ENCODE measurements at regions not wholly inside any gene's neighbourhood (a gene's known extent, or its start where the extent isn't known, plus 50 kb on each side); places are given as distances from the start of the nearest gene placed in this dataset.

- DNase-seq (ENCODE audit: low read depth in 4 of 4, low spot score in 2 of 4), result no peak
Observed at GRCh38 chr2:226680719-226681118, 118.9 kb downstream of the IRS1 start.

DNA sequence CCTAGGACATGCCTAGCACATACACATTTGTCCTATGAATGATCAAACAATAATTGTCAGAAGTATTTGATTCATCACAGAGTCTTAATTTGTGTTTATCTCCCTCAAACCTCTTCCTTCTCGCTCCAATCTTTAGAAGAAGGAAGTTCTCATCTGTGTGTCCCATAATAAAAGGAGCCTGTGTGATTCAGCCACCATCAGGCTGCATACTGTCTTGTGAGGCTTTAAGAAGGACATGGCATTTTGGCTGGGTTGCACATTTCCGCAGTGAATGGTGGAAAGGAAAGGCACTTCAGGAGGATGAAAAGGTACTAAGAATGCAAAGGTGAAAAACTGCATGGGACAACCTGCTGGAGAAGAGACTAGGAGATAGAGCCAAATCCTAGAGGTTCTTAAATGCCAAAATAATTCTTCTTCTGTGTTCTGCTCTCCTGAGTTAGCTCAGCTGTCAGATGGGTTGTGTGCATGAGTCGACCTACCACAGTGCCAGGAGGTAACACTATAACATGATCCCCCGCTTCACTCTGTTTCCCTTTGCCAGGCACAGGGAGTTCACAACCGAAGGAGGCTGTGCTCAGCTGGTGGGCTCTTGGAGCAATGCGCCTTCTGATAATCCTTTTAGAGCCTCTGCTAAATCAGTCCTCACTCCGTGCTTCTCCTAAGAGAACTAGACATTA is 120.1 kb downstream of the IRS1 start:
- DNase-seq (ENCODE audit: low read depth in 4 of 4, low spot score in 2 of 4), result no peak

- no peak for DNase-seq (ENCODE audit: low read depth in 4 of 4, low spot score in 2 of 4)
Observed at GRCh38 chr2:226678422-226678821, 121.2 kb downstream of the IRS1 start.

- no peak for DNase-seq (ENCODE audit: low read depth in 4 of 4, low spot score in 2 of 4)
Observed at GRCh38 chr2:226677080-226677479, 122.5 kb downstream of the IRS1 start.

GRCh38 chr2:226676618-226677017 is 123.0 kb downstream of the IRS1 start:
- no peak for DNase-seq (ENCODE audit: low read depth in 4 of 4, low spot score in 2 of 4)

DNA sequence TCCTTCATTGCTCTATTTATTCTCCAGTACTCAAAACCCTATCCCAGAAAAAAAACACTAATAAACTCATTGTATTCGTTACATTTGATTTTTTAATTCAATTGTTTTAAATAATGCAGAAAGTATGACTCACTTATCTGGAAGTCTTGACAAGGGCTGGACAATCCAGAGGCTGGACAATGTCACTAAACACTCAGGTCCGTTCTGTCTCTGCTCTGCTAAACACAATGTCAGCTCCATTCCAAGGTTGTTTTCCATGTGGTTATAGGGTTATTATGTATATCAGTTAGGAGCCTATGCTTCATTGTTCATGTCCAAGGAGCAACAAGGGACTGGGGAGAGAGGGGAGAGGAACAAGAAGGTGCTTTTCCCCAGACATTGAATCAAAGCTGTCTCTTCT is 125.5 kb downstream of the IRS1 start:
- no peak for DNase-seq (ENCODE audit: low read depth in 4 of 4, low spot score in 2 of 4)

DNA sequence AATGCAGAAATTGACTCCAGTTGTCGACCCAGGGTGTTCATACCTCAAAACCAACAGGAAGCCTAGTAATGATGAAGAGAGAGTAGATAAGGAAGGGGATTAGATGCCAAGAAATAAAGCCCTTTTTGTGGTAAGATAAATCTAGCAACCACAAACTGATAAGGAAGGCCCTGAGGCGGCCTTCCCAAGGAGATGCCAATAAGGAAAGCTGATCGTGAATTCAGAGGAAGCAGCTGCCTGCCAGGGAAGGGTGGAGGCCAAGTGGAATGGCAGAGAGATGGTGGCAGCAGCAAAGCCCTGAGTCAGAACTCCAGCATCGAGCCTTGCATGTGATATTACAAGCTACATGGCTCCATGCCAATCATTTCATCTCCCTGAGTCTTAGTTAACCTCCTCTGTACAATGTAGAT is 126.3 kb downstream of the IRS1 start:
- DNase-seq (ENCODE audit: low read depth in 4 of 4, low spot score in 2 of 4), result no peak

- no peak for DNase-seq (ENCODE audit: low read depth in 4 of 4, low spot score in 2 of 4)
Observed at GRCh38 chr2:226671141-226671676, 128.4 kb downstream of the IRS1 start.

DNA sequence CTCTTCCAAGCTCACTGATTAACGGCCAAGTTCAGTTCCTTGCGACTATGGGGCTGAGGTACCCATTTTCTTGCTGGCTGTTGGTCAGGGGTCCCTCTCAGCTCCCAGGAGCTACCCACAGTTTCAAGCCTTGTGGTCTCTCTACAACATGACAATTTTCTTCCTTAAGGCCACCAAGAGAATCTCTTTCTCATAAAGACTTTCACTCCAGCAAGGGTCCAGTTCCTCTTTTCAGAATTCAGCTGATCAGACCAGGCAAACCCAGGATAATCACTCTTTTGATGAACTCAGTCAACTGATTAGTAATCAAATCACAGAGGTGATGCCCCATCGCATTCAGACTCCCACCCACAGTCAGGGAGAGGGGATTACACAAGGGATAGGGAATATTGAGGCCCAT is 129.7 kb downstream of the IRS1 start:
- no peak for DNase-seq (ENCODE audit: low read depth in 4 of 4, low spot score in 2 of 4)

- DNase-seq (ENCODE audit: low read depth in 4 of 4, low spot score in 2 of 4), result no peak
Observed at GRCh38 chr2:226669249-226669648, 130.4 kb downstream of the IRS1 start.

GRCh38 chr2:226667736-226668135 is 131.9 kb downstream of the IRS1 start:
- DNase-seq (ENCODE audit: low read depth in 4 of 4, low spot score in 2 of 4), result no peak

- DNase-seq (ENCODE audit: low read depth in 4 of 4, low spot score in 2 of 4), result no peak
Observed at GRCh38 chr2:226665306-226665831, 134.3 kb downstream of the IRS1 start.

- DNase-seq (ENCODE audit: low read depth in 4 of 4, low spot score in 2 of 4), result no peak
Observed at GRCh38 chr2:226664661-226665060, 135.0 kb downstream of the IRS1 start.

- DNase-seq (ENCODE audit: low read depth in 4 of 4, low spot score in 2 of 4), result no peak
Observed at GRCh38 chr2:226664140-226664539, 135.5 kb downstream of the IRS1 start.

DNA sequence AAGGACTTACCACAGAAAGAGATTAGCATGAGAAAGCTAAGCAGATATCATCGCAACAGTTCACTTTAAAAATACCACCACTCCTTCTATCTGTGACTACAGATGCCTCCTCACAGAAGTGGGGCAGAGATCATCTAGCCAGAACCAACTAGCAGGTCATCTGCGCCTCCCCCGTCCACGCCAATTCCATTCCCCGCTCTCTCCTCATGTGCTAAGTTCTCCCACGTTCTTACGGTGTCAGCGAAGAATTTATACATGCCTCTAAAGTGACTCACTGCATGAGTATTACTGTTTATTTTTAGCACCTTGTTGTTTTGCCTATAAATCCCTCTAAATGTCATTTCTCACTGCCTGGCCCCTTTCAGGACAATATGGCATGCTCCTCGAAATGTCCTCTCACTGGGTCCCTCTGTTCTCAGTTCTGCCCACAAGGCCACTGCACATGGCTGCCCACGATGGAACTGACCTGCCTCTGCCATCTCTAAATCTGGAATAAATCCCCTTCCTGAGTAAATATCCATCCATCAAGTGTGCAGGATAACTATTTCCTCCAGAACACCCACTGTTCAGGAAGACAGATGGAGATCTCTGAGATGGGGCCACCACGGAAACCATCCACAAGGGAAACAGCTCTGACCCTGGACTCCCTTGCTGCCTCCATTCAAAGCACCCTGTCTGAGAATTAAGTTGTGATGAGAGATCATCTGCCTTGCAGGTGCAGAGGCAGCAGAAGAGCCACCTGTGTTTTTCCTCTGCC is 137.7 kb downstream of the IRS1 start:
- no peak for DNase-seq (ENCODE audit: low read depth in 4 of 4, low spot score in 2 of 4)

GRCh38 chr2:226660526-226660925 is 139.1 kb downstream of the IRS1 start:
- no peak for DNase-seq (ENCODE audit: low read depth in 4 of 4, low spot score in 2 of 4)

DNA sequence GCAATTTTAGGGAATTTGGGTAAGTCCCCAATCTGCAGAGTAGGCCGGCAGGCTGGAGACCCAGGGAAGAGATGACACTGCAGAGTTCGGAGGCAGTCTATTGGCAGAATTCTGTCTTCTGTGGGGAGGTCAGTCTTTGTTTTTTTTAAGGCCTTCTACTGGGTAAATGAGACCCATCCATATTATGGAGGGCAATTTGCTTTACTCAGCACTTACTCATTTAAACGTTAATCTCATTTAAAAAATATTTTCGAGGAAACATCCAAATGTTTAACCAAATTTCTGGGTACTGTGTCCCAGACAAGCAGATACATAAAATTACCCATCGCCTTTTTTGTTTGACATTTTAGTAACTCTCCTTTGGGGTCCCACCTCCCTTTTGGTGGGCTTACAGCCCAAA is 139.5 kb downstream of the IRS1 start:
- no peak for DNase-seq (ENCODE audit: low read depth in 4 of 4, low spot score in 2 of 4)

GRCh38 chr2:226659410-226659809 is 140.2 kb downstream of the IRS1 start:
- no peak for DNase-seq (ENCODE audit: low read depth in 4 of 4, low spot score in 2 of 4)

- no peak for DNase-seq (ENCODE audit: low read depth in 4 of 4, low spot score in 2 of 4)
Observed at GRCh38 chr2:226658555-226658954, 141.1 kb downstream of the IRS1 start.

DNA sequence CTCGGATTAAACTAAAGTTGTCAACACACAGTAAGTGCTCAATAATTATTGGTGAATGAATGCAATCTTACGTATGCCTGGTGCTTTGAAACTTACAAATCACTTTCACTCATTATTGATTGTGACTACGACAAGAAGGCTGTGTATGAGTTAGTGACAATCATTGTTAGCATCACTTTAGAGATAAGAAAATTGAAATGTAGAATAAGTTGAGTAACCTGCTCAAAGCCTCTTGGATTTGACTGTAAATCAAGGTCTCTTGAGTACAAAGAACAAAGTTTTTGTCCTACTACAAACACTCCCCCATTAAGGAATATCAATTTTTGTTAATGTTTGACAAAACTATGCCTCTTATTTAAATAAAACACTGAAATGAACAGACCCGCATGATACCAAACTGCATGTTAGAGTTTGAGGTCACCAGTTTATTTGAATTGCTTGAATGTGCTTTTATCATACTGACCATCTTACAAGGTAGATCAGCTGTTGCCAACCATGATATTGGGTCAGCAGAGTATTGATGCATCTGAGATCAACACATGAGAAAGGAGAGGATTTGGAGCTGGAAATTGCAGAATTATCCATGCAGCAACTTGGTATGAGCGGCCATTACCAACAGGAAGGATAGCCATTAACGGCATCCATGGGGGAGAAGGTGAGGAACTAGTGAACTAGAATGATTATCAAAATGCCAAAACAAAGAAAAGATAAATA is 142.1 kb downstream of the IRS1 start:
- no peak for DNase-seq (ENCODE audit: low read depth in 4 of 4, low spot score in 2 of 4)

DNA sequence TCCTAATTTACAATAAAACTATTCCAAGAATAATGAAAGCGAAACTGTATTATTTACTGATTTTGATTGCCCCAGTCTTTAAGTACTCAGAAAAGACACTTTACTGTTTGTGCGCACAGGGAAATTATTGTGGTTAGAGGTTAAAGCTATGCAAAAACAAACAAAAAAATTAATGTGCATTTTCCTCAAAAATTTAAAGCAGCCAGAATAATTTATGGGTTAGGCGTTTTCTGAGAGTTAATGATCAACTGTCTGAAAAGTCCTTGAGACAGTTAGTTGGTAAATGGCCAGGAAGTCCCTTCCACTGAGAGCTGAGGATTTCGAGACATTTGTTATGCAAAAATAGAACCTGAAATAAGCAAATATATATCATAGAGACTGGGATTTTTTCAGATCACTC is 143.3 kb downstream of the IRS1 start:
- no peak for DNase-seq (ENCODE audit: low read depth in 4 of 4, low spot score in 2 of 4)

All from left renal cortex interstitium (tissue), 4 donors.